CD4-positive, alpha-beta T cell treated with Interleukin-17A for 1 hour (primary cell): ENCODE measurements at regions not wholly inside any gene's neighbourhood (a gene's known extent, or its start where the extent isn't known, plus 50 kb on each side); places are given as distances from the start of the nearest gene placed in this dataset.

Source experiments
- DNase-seq: peaks from one replicate; pipeline ENCODE4 v3.0.0-alpha.2; 2020

GRCh38 chr3:70120357-70120966 lies 120.9 kb downstream of the SAMMSON start:
- peak; percentile 32 for DNase-seq

DNA sequence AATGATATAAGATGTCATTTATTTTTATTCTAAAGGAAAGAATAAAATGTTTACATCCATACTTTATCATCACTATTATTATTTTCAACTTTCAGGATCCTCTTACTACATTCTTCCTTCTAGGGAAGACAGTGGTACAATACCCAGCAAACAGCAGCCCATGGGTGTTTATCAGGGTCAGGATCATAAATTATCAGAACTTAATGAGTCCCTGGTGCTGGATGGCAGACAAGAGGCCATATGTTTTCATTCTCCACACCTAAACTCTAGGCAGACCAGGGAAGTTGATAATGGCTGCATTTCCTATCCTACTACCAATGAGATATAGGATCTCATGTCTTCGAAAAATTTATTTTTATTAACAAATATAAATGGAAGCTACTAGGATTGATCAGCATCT lies 127.7 kb downstream of the SAMMSON start:
- no peak for DNase-seq

DNA sequence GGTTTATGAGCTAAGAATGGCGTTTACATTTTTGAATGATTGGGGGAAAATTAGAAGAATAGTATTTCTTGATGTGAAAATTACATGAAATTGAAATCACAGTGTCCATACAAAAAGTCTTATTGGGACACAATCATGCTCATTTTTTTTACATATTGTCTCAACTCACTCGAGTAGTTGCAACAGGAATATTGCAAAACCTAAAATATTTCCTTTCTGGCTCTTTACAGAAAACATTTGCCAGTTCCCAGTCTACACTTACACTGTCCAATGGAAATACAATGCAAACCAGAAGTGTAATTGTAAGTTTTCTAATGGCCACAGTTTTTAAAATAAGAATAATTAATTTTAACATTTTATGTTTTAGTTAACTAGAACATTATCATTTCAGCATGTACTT lies 137.8 kb downstream of the SAMMSON start:
- no peak for DNase-seq

- no peak for DNase-seq
Measured at GRCh38 chr3:70138606-70139005, 139.1 kb downstream of the SAMMSON start.
